22Rv1 (cell line): ENCODE measurements at regions not wholly inside any gene's neighbourhood (a gene's known extent, or its start where the extent isn't known, plus 50 kb on each side); places are given as distances from the start of the nearest gene placed in this dataset.

Source experiments
- ZFX ChIP-seq: fragments of 450-650 bp; IDR thresholded peaks from 2 replicates; pipeline ENCODE4 v1.6.1; 2017; ENCODE audit warnings: antibody characterized with exemption, borderline replicate concordance
- TF ChIP-seq, protein P1 (sequence below): fragments of 450-650 bp; IDR thresholded peaks from 2 replicates; pipeline ENCODE4 v1.5.1; 2017; ENCODE audit warnings: mild to moderate bottlenecking

DNA sequence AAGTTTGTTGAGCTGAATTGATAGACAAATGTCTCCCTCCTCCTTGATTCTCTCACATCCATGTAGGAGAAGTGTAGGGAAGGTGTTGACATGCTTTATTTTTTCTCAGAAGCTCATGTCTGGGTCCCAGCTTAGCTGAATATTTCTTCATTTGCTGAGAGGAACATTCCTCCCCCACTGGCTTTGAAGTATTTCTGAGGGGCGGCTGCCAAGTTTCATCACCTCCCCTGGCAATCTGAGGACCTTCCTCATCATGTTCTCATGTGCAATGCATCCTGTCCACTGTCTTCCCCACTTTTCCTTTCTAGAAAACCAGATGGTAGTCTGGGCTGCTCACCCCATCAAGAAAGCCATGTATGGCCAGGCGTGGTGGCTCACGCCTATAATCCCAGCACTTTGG, 168.9 kb upstream of the RGMA start:
- TF ChIP-seq, protein P1, sequence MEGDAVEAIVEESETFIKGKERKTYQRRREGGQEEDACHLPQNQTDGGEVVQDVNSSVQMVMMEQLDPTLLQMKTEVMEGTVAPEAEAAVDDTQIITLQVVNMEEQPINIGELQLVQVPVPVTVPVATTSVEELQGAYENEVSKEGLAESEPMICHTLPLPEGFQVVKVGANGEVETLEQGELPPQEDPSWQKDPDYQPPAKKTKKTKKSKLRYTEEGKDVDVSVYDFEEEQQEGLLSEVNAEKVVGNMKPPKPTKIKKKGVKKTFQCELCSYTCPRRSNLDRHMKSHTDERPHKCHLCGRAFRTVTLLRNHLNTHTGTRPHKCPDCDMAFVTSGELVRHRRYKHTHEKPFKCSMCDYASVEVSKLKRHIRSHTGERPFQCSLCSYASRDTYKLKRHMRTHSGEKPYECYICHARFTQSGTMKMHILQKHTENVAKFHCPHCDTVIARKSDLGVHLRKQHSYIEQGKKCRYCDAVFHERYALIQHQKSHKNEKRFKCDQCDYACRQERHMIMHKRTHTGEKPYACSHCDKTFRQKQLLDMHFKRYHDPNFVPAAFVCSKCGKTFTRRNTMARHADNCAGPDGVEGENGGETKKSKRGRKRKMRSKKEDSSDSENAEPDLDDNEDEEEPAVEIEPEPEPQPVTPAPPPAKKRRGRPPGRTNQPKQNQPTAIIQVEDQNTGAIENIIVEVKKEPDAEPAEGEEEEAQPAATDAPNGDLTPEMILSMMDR: no peak
- no peak for TF ChIP-seq ZFX
